GM12892 (cell line): ENCODE measurements at regions not wholly inside any gene's neighbourhood (a gene's known extent, or its start where the extent isn't known, plus 50 kb on each side); places are given as distances from the start of the nearest gene placed in this dataset.

ENCODE experiments used
- POLR2A ChIP-seq: IDR thresholded peaks from 2 replicates; pipeline ENCODE4 v1.6.1; 2011; ENCODE audit warnings: low read depth, low read length, control low read depth
- TAF1 ChIP-seq: IDR thresholded peaks from 2 replicates; pipeline ENCODE4 v1.6.1; 2011; ENCODE audit warnings: low read depth, mild to moderate bottlenecking, control low read depth, low read length, borderline replicate concordance

DNA sequence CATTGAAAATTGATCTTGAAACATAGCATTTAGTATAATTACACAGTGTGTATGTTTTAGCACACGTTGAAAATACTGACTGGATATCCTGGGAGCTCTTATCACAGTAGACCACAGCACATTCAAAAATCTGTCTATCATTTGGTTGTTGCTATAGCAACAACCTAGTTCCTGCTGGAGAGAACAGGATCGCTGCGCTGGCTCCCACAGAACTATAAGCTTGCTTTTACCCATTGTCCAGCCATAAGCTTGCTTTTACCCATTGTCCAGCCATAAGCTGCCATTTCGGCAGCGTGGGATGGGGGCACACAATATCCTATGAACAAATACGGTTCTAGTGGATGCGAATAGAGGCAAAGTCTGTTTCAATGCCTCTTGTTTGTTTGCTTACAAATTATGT, 70.4 kb upstream of the ST6GAL2 start:
- no peak for TF ChIP-seq POLR2A
- no peak for TF ChIP-seq TAF1
